Prostate gland (tissue), 2 donors: ENCODE measurements at regions not wholly inside any gene's neighbourhood (a gene's known extent, or its start where the extent isn't known, plus 50 kb on each side); places are given as distances from the start of the nearest gene placed in this dataset.

Experiments
- DNase-seq: peaks from one replicate; pipeline ENCODE4 v3.0.0-alpha.2; 2019; ENCODE audit warnings: low spot score
- H3K27ac ChIP-seq, 2 donors: fragments of 200-600 bp; sonication (generic); 2 replicates each; pipeline ENCODE4 v1.5.1; 2017 to 2019
- H3K27me3 ChIP-seq: fragments of 200-600 bp; sonication (generic); replicated peaks from 2 replicates; pipeline ENCODE4 v1.5.1; 2019; ENCODE audit not compliant: insufficient read depth
- H3K36me3 ChIP-seq, 2 donors: fragments of 200-600 bp; sonication (generic); 1 replicate in 1 of 2; 2 replicates in 1 of 2; pipeline versions ENCODE4 v1.5.1 to v1.8.1; 2017 to 2019
- H3K4me1 ChIP-seq: fragments of 200-600 bp; sonication (generic); replicated peaks from 2 replicates; pipeline ENCODE4 v1.5.1; 2019
- H3K4me3 ChIP-seq, 2 donors: fragments of 200-600 bp; sonication (generic); 2 replicates each; pipeline ENCODE4 v1.5.1; 2017 to 2019
- H3K9me3 ChIP-seq: fragments of 200-600 bp; sonication (generic); 2 replicates; pipeline ENCODE4 v1.5.1; 2017
- POLR2A ChIP-seq: fragments of 450-650 bp; IDR thresholded peaks from one replicate; pipeline ENCODE4 v1.6.1; 2016; ENCODE audit warnings: antibody characterized with exemption, mild to moderate bottlenecking
- POLR2AphosphoS5 ChIP-seq: sonication (generic); formaldehyde crosslinking; IDR thresholded peaks from one replicate; pipeline ENCODE4 v1.6.1; 2017; ENCODE audit warnings: antibody characterized with exemption
- WGBS: methylation state at CpG from one replicate; pipeline ENCODE4 v1.1.5; 2018; 5-methylcytosine and 5-hydroxymethylcytosine counted together
- intact Hi-C: fragments of 100-400 bp; cut with DNase I; formaldehyde crosslinking; loops from one replicate; pipeline ENCODE4 v1.14.2; 2022
- TF ChIP-seq, protein P1 (sequence below), 4 experiments: fragments of 200-600 bp in 2 of 4; fragments of 450-650 bp in 2 of 4; sonication (generic) in 2 of 4; IDR thresholded peaks; 1 replicate in 3 of 4; 2 replicates in 1 of 4; pipeline ENCODE4 v1.5.1; 2016 to 2019; ENCODE audit warnings: antibody characterized with exemption in 4 of 4, mild to moderate bottlenecking in 2 of 4, moderate library complexity in 2 of 4

GRCh38 chr17:14791221-14791620, 473.9 kb downstream of the PMP22 start:
- no peaks in the 10 kb centered on the region for H3K36me3 ChIP-seq
- H3K4me3 ChIP-seq = no peak overlapping the region
- no peak overlapping the region for H3K27ac ChIP-seq
- WGBS = 76% methylated on average over 6 of the region's 6 CpGs
- H3K9me3 ChIP-seq = no peaks in the 10 kb centered on the region
- intact Hi-C loops = no loop called here
- H3K27me3 ChIP-seq = no peaks in the 10 kb centered on the region
- peaks cover 5% of the 10 kb centered on the region for H3K4me1 ChIP-seq
- DNase-seq = no peak
- TF ChIP-seq, protein P1, sequence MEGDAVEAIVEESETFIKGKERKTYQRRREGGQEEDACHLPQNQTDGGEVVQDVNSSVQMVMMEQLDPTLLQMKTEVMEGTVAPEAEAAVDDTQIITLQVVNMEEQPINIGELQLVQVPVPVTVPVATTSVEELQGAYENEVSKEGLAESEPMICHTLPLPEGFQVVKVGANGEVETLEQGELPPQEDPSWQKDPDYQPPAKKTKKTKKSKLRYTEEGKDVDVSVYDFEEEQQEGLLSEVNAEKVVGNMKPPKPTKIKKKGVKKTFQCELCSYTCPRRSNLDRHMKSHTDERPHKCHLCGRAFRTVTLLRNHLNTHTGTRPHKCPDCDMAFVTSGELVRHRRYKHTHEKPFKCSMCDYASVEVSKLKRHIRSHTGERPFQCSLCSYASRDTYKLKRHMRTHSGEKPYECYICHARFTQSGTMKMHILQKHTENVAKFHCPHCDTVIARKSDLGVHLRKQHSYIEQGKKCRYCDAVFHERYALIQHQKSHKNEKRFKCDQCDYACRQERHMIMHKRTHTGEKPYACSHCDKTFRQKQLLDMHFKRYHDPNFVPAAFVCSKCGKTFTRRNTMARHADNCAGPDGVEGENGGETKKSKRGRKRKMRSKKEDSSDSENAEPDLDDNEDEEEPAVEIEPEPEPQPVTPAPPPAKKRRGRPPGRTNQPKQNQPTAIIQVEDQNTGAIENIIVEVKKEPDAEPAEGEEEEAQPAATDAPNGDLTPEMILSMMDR (IDR thresholded peaks at IDR 0.05) = no peak
- TF ChIP-seq POLR2A (no peak), POLR2AphosphoS5 (no peak)

GRCh38 chr17:14790521-14790920, 474.6 kb downstream of the PMP22 start:
- Histone ChIP-seq H3K9me3 (no peaks in the 10 kb centered on the region), H3K4me1 (peaks cover 5% of the 10 kb centered on the region), H3K27ac (no peak overlapping the region), H3K27me3 (no peaks in the 10 kb centered on the region), H3K4me3 (no peak overlapping the region), H3K36me3 (no peaks in the 10 kb centered on the region)
- intact Hi-C loops = no loop called here
- WGBS = 65% methylated on average over 4 of the region's 4 CpGs
- no peak for DNase-seq
- no peak for TF ChIP-seq POLR2A
- TF ChIP-seq, protein P1 (IDR thresholded peaks at IDR 0.05) = no peak
- TF ChIP-seq POLR2AphosphoS5 = no peak

- Histone ChIP-seq H3K36me3 (no peaks in the 10 kb centered on the region), H3K27ac (no peak overlapping the region), H3K4me1 (no peaks in the 10 kb centered on the region), H3K27me3 (no peaks in the 10 kb centered on the region), H3K9me3 (no peaks in the 10 kb centered on the region), H3K4me3 (no peak overlapping the region)
- DNase-seq = no peak
- intact Hi-C loops = no loop called here
- 94% methylated on average over 3 of the region's 5 CpGs for WGBS
- TF ChIP-seq, protein P1 (IDR thresholded peaks at IDR 0.05) = peak in 1 of 4 experiments; percentile 24
- no peak for TF ChIP-seq POLR2AphosphoS5
Observed at GRCh38 chr17:14784997-14785696, 480.0 kb downstream of the PMP22 start.

- DNase-seq = no peak
- H3K36me3 ChIP-seq = no peaks in the 10 kb centered on the region
- no peak overlapping the region for H3K27ac ChIP-seq
- H3K27me3 ChIP-seq = no peaks in the 10 kb centered on the region
- no peak for TF ChIP-seq POLR2AphosphoS5
- intact Hi-C loops = no loop called here
- H3K4me1 ChIP-seq = no peaks in the 10 kb centered on the region
- 98% methylated on average over 2 of the region's 2 CpGs for WGBS
- H3K4me3 ChIP-seq = no peak overlapping the region
- H3K9me3 ChIP-seq = no peaks in the 10 kb centered on the region
Observed at GRCh38 chr17:14781123-14781522, 480.2 kb downstream of the HS3ST3B1 start.

DNA sequence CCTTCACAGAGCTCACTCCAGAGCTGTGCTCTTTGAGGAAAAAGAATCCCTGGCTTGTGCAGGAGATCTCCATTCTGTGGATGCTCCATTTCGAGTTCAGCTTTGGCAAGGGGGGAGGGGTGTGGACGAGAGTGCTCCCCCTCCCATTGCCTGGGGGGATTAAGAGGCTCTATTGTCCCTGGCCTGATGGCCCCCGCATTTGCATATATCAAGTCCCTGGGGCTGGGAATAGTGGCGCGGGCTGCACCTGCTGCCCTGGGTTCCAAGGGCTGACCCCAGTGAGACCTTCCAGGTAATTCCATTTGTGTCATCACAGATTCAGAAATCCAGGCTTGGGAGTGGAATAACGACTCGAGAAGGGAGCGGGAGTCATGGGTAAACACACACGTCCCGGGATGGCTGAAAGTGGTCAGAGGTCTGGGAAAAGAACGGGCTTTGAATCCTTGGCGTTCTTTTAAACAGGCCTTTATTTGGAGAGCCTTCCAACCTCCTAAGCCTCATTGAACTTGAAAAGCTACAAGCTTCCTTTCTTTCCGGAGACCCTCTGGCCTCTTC, 479.3 kb downstream of the HS3ST3B1 start:
- 72% methylated on average over 13 of the region's 13 CpGs for WGBS
- H3K4me1 ChIP-seq = no peaks in the 10 kb centered on the region
- no peaks in the 10 kb centered on the region for H3K36me3 ChIP-seq
- no peak for TF ChIP-seq POLR2AphosphoS5
- TF ChIP-seq POLR2A = no peak
- TF ChIP-seq, protein P1 (IDR thresholded peaks at IDR 0.05) = no peak
- intact Hi-C loops = no loop called here
- DNase-seq = no peak
- no peaks in the 10 kb centered on the region for H3K27me3 ChIP-seq
- no peaks in the 10 kb centered on the region for H3K9me3 ChIP-seq
- no peak overlapping the region for H3K27ac ChIP-seq
- no peak overlapping the region for H3K4me3 ChIP-seq
